Progenitor cell of endocrine pancreas (in vitro differentiated cells): ENCODE measurements at regions not wholly inside any gene's neighbourhood (a gene's known extent, or its start where the extent isn't known, plus 50 kb on each side); places are given as distances from the start of the nearest gene placed in this dataset.
A peak's percentile ranks its signal among the peaks of the same experiment; 100 is the strongest.

ENCODE experiments used
- DNase-seq: peaks from one replicate; pipeline ENCODE4 v3.0.0; 2021; ENCODE audit warnings: low spot score; ENCODE audit not compliant: unreplicated experiment
- H3K27ac Mint-ChIP-seq: 2 replicates; pipeline ENCODE4 v1.8.0; 2021; ENCODE audit warnings: mild to moderate bottlenecking, moderate library complexity, mixed read lengths
- H3K27me3 Mint-ChIP-seq: 2 replicates; pipeline ENCODE4 v1.8.0; 2021; ENCODE audit warnings: mixed read lengths
- H3K36me3 Mint-ChIP-seq: 2 replicates; pipeline ENCODE4 v1.8.0; 2022; ENCODE audit warnings: mixed read lengths; ENCODE audit not compliant: insufficient read depth
- H3K4me1 Mint-ChIP-seq: 2 replicates; pipeline ENCODE4 v1.8.0; 2021; ENCODE audit warnings: low read depth, mixed read lengths
- H3K4me3 Mint-ChIP-seq: 2 replicates; pipeline ENCODE4 v1.8.0; 2021; ENCODE audit warnings: low read depth, mild to moderate bottlenecking, moderate library complexity, mixed read lengths
- H3K9me3 Mint-ChIP-seq: 2 replicates; pipeline ENCODE4 v1.8.0; 2021; ENCODE audit warnings: low read depth, mixed read lengths
- TF ChIP-seq, protein P1 (sequence below): fragments of 200-600 bp; sonication (generic); IDR thresholded peaks from one replicate; pipeline ENCODE4 v1.5.0; 2021; ENCODE audit warnings: antibody characterized with exemption, mild to moderate bottlenecking; ENCODE audit not compliant: unreplicated experiment

GRCh38 chr6:139891471-139891870 lies 517.0 kb upstream of the CITED2 start:
- peaks cover 24% of the 10 kb centered on the region for H3K4me1 Mint-ChIP-seq
- H3K9me3 Mint-ChIP-seq: peaks cover 3% of the 10 kb centered on the region
- H3K4me3 Mint-ChIP-seq: no peak overlapping the region
- no peak overlapping the region for H3K27ac Mint-ChIP-seq
- TF ChIP-seq, protein P1, sequence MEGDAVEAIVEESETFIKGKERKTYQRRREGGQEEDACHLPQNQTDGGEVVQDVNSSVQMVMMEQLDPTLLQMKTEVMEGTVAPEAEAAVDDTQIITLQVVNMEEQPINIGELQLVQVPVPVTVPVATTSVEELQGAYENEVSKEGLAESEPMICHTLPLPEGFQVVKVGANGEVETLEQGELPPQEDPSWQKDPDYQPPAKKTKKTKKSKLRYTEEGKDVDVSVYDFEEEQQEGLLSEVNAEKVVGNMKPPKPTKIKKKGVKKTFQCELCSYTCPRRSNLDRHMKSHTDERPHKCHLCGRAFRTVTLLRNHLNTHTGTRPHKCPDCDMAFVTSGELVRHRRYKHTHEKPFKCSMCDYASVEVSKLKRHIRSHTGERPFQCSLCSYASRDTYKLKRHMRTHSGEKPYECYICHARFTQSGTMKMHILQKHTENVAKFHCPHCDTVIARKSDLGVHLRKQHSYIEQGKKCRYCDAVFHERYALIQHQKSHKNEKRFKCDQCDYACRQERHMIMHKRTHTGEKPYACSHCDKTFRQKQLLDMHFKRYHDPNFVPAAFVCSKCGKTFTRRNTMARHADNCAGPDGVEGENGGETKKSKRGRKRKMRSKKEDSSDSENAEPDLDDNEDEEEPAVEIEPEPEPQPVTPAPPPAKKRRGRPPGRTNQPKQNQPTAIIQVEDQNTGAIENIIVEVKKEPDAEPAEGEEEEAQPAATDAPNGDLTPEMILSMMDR: no peak
- no peaks in the 10 kb centered on the region for H3K36me3 Mint-ChIP-seq
- H3K27me3 Mint-ChIP-seq: no peaks in the 10 kb centered on the region
- DNase-seq: no peak

- TF ChIP-seq, protein P1: no peak
- Mint-ChIP-seq H3K27ac (peak overlapping the region; percentile 71), H3K27me3 (no peaks in the 10 kb centered on the region), H3K4me3 (peak overlapping the region; percentile 2), H3K36me3 (no peaks in the 10 kb centered on the region), H3K4me1 (peaks cover 30% of the 10 kb centered on the region), H3K9me3 (peaks cover 3% of the 10 kb centered on the region)
- no peak for DNase-seq
Measured at GRCh38 chr6:139888681-139889122, 514.3 kb upstream of the CITED2 start.

GRCh38 chr6:139887275-139887674 lies 512.8 kb upstream of the CITED2 start:
- Mint-ChIP-seq H3K4me3 (no peak overlapping the region), H3K9me3 (no peaks in the 10 kb centered on the region), H3K36me3 (no peaks in the 10 kb centered on the region), H3K27me3 (no peaks in the 10 kb centered on the region), H3K4me1 (peaks cover 40% of the 10 kb centered on the region), H3K27ac (no peak overlapping the region)
- no peak for DNase-seq
- TF ChIP-seq, protein P1: no peak

GRCh38 chr6:139886396-139886795 lies 511.9 kb upstream of the CITED2 start:
- TF ChIP-seq, protein P1: no peak
- Mint-ChIP-seq H3K4me1 (peaks cover 46% of the 10 kb centered on the region), H3K36me3 (no peaks in the 10 kb centered on the region), H3K27me3 (no peaks in the 10 kb centered on the region), H3K27ac (no peak overlapping the region), H3K9me3 (no peaks in the 10 kb centered on the region), H3K4me3 (no peak overlapping the region)
- DNase-seq: no peak

GRCh38 chr6:139885909-139886308 lies 511.5 kb upstream of the CITED2 start:
- H3K27me3 Mint-ChIP-seq: no peaks in the 10 kb centered on the region
- TF ChIP-seq, protein P1: no peak
- no peaks in the 10 kb centered on the region for H3K36me3 Mint-ChIP-seq
- no peaks in the 10 kb centered on the region for H3K9me3 Mint-ChIP-seq
- H3K27ac Mint-ChIP-seq: no peak overlapping the region
- H3K4me3 Mint-ChIP-seq: no peak overlapping the region
- no peak for DNase-seq
- H3K4me1 Mint-ChIP-seq: peaks cover 50% of the 10 kb centered on the region
